Activated CD4-positive, alpha-beta T cell treated with anti-CD3 and anti-CD28 coated beads for 48 hours (primary cell): ENCODE measurements at regions not wholly inside any gene's neighbourhood (a gene's known extent, or its start where the extent isn't known, plus 50 kb on each side); places are given as distances from the start of the nearest gene placed in this dataset.
"Not testable (repeated sequence)": the region's sequence is repeated elsewhere in the genome, so short reads cannot be mapped to it uniquely, and the experiment has no call there.

Source experiments
- DNase-seq: peaks from one replicate; pipeline ENCODE4 v3.0.0-alpha.2; 2020

DNA sequence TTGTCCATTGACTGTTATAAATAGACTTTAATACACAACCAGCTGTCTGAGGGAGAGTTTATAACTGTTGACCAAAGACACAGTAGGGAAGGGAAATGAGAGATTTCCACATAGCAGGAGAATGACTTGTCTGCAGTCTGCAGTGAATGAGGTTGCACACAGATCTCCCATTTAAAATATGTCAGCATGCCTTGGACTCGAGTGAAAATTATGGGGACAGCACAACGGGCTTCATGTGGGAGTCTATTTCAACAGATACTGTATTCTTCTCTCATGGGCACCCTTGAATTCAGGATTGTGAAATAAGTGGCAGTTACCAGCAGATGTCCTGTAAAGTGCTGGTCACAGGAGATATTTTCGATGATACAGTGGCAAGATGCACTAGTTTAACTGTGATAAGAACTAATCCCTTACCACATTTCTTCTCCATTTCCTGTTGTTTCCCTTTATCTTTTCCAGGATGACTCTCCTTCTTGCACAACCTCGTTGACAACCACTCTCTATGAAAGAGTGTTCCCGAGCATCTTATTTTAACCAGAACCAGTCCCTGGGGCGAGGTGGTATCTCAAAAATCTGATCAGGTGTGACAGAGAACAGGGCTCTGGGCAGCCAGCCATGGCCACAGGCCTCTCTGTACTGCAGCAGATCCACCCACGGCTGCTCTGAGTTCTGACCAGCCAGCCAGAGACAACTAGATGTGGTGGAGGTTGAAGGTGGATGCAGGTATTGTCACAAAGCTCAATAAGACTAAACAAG, 51.5 kb upstream of the MAP3K1 start:
- no peak for DNase-seq

DNA sequence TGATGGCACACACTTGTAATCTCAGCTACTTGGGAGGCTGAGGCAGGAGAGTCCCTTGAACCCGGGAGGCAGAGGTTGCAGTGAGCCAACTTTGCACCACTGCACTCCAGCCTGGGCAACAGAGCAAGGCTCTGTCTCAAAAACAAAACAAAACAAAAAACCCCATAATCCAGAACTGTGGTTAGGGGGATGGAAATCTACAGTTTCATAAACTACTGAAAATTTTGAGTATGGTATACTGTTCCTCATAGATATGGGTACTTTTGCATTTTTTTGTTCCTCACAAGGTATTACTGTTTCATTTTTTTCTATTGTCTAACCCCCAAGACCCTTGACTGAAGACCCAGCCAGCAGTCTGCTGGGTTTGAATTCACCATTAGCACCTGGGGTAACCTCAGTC, 52.2 kb upstream of the MAP3K1 start:
- DNase-seq = no peak

DNA sequence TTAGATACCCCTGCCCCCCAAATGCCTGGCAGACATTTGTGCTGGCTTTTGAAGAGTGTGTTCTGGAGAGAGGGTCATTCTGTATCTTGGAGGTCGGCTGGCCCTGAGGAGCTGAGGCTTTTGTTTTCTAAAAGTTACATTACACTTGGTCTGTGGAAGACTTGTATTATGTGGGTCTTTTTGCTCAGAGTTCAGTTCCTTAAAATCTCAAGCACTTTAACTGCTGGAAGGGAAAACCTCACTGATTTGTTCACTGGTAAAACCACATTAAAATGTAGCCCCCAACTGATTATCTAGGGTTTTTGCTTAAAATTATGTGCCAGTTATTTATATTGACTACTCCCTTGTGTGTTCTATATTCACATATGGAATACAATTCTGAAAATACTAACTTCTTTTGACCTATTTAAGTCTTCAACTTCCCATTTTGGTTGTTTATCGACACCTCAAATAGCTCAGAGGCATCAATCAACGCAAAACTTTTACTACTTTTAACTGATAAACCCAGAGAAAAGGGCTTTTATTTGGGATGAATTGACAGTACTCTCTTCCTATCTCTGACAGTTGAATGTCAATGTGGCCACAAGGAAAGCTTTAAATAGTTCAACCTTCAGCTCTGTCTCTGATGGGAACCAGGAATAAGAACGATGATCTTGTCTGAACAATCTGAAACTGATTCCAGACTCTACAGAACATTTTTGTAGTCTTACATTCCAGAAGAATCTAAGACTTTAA, 54.0 kb upstream of the MAP3K1 start:
- no peak for DNase-seq

DNA sequence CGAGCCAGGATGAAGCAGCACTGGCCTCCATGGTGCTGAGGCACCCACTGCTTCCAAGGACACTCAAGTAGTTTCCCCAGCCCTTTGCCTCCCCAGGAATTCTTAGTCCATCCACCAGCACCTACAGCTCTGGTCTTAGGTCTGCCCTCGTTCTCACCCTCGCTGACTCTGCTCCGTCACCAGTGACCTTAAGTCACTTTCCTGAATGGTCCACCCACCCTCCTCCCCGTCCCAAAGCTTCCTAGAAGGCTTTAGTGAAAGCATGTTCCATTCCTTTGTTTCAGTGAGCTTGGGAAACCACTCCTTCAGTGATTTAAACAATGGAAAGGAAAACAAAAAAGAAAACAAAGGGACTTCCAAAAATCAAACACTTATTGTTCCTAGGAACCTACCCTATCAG, 54.6 kb upstream of the MAP3K1 start:
- no peak for DNase-seq

DNA sequence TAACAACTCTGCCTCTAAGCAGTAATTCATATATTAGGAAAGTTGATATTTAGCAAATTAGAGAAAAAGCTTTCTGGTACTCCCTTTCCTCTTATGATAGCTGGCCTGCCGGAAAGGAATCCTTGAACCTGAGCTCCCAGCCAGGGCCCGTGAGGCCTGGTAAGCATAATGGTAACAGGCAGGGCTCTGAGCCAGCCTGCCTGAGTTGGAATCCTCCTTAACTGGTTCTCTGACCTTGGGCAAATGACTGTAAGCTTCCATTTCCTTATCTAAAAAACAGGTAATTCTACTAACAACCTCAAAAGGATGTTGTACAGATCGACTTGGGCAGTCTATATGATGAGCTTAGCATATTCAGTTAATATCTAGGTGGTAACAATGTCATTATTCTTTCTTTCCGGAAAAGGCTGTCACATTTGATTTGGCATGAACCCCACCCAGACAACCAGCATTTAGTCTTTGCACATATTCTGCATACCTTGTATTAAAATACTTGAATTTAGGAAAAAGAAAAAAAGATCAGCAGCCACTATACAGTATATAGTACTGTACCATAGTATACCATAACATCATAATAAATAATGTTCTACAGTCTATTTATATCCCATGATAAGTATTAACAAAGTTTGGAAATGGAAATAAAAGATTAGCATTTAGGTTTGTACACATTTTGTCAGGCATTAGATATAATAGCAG, 55.7 kb upstream of the MAP3K1 start:
- no peak for DNase-seq

DNA sequence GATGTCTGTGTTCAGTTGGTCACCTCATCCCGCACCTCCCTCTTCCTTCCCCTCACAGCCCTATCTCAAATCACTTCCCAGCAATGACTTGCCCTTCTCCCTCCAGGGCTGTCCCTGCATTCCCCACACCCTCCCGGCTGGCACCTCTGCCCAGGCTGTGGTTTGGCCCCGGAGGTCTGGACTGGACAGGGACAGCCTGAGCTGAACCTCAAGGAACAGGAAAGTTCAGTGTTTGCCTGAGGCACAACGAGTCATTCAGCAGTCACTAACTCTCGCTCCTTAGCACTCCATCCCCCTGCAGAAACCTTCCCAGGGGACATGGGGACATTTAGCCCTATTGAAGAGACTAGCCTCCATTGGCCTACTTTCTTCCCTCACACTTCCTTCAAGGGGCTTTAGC, 58.3 kb upstream of the MAP3K1 start:
- DNase-seq = no peak

DNA sequence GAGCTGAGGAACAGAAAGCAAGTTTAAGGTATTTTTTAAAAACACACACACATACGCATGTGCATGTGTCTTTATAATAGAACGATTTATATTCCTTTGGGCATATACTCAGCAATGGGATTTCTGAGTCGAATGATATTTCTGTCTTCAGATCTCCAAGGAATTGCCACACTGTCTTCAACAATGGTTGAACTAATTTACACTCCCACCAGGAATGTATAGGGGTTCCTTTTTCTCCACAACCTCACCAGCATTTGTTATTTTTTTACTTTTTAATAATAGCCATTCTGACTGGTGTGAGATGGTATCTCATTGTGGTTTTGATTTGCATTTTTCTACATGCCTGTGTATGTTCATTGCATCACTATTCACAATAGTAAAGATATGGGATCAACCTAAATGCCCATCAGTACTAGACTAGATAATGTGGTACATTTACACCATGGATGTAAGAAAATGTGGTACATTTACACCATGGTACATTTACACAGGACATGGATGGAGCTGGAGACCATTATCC, 60.3 kb upstream of the MAP3K1 start:
- no peak for DNase-seq

DNA sequence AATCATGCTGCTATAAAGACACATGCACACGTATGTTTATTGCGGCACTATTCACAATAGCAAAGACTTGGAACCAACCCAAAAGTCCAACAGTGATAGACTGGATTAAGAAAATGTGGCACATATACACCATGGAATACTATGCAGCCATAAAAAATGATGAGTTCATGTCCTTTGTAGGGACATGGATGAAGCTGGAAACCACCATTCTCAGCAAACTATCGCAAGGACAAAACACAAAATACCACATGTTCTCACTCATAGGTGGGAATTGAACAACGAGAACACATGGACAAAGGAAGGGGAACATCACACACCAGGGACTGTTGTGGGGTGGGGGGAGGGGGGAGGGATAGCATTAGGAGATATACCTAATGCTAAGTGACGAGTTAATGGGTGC, 61.8 kb upstream of the MAP3K1 start:
- not testable (repeated sequence) for DNase-seq

DNA sequence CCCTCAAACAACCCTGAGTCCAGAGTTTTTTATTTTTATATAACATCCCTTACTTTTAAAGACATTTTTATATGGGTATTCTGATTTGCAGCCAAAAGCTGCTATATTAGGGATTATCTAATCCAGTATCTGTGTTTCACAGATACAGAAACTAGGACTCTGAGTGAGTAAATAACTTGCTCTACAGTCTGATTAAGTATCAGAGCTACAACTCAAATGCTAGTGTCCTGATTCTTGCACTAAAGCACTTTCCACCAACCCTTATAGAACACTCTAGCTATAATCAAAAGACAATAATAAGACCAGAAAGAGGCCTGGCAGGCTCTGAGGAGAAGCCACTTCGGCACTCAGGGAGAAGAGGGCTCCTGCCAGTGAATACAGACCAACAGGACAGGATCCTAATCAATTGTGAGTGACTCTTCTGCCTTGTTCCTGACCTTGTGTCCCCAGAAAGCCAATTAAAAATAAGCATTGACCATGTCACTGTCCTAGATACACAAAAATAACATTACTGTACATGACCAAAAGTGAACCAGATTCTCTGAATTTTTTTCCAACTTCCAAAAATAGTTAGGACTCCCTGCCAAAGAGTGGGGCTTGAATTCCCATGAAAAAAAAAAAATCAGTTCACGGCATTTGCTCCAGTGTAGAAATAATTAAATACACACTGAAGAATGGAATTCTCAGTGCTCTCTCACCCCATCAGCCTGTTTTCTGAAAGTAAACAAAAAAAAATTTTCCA, 63.6 kb upstream of the MAP3K1 start:
- no peak for DNase-seq

DNA sequence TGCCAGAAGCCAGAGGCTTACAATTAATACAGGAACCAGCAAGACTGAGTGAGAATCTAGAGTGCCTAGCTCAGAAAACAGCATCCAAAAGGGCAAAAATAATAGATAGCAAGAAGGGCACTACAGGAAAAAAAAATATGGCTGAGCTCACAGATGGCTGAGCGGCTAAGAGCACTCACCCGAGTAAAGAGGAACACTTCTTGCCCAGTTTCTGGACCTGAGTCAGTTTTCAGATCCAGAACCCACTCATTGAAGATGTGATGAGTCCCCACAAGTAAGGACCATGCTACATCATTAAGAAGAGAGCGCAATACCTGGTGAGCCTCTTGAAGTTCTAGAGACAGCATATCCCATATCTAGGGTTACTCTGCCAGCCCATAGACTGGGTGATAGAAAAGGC, 65.5 kb upstream of the MAP3K1 start:
- DNase-seq = no peak

DNA sequence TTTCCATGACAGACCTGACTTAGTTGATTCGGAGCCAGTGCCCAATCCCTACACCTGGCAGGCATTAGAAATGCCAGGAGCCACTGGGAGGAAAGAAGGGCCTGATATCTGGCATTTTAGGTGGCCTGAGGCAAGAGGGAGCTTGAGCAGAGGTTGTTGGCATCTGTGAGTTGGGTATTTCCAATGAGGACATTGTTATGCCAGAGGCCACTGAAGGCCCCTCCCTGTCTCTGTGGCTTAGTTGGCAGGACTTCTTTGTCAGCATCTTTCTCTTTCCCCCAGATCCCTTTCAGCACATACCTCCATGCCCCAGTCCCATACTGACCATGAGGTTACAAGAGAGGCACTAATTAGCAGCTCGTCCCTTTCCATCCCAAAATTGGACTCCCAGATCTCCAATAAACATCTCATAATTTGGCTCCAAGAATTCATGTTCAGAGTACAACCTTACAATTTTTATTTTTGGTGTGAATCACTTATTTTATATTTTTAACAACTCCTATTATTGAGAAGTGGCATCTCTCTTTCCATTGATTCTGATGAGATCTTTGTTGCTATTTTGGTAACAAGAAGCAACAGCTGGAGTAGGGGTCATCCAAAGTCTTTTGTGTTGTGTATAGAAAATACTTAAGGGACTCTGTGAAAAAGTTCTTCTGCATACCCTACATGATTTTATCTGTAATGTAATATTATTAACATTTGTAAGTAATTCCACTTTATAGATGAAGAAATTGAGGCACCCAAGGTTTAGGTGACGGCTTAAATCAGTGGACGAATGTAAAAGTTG, 68.6 kb upstream of the MAP3K1 start:
- no peak for DNase-seq

DNA sequence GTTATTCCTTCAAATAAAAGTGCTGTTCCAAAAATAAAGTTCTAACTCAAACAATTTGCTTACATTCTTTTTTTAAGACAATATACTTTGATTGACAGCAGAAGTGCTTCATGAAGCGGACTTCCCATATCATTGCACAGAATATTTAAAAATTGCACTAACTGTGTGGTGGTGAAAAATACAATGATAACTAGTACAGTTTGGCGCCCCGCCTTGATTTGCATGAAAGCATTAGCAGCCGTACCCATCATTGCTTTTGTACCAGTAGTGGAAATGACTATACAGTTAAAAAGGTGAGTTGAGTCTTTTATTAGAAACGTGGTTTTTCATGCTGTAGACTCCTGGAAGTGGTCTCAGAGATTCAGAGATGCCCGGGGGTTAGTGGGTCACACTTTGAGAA, 69.5 kb upstream of the MAP3K1 start:
- DNase-seq = no peak

DNA sequence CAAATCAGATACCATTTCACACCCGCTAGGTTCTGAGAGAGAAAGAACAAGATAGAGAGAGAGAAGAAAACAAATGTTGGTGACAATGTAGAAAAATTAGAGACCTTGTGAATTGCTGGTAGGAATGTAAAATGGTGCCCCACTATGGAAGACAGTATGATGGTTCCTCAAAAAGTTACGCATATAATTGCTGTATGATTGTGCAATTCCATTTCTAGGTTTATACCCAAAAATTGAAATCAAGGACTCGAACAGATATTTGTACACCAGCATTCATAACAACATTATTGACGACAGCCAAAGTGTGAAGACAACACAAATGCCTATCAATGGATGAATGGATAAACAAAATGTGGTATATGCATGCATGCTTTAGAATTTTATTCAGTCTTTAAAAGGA, 74.5 kb upstream of the MAP3K1 start:
- DNase-seq = no peak

DNA sequence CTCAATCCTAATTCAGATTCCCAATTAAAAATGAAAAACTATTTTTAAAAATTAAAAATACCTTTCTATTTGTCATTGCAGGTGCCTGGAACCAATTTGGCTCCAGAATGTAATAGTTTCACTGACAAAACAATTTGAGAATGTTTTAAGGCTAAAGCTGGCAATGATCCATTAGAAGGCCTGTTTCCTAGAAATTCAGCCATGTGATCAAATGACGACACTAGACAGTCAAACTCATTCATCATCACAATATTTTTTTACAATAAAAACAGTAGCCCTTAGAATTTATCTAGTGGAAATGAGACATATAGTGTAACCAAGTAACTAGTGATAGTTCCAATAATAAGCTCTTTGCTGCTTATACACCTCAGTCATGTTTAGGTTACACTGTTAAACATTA, 75.4 kb upstream of the MAP3K1 start:
- DNase-seq = no peak

DNA sequence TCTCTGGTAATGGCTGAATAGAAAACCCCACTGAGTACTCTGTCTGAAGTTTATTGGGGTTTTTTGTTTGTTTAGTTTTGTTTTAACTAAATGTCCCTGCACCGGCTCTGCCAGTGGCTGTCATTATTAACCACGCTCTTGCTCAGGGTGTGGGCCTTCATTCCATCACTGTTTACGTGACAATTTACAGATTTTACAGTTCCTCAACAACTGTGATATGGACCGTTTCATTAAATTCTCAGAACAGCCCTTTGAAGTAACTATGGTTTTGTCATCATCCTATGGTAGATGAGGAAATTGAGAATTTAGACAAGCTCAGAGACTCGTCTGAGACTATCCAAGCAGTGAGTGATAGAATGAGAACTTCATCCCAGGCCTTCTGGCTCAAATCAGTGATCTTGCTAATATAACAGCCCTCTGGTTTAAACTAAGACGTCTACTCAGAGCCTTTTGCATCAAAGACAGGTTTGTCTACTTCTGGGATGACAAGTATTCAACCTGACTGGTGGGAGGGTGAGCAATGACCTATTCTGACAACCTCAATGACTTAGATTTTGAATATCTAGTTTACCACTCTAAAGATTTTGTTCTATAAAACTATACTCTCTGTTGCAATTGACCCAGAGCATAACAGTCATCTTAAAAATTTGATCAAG, 77.3 kb upstream of the MAP3K1 start:
- DNase-seq = no peak

DNA sequence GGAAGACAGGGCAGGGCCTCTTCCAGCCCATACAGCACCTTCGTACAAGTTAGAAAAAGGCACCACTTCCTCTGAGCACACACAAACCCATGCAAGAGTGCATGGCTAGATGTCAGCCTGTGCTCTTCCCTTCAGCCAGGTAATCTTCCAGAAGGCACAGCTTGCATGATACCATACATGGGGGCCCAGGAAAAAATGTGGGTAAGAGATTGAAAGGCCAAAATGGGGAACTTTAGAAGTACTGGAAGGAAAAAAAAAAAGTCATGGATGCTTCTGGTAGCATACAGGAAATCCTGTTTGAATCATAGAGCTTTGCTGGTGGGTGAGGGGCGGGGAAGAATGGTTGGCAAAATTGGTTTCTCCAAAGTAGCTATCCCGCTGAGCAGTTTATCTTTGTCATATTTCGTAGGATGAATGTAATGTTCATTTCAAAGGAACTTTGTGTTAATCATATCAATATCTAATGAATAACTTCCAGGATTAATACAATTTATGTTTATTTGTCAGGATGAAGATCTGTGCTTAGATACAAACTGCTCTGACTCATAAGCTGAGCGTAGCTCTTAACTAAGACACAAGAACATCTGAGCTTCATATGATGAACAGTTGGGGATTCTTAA, 78.2 kb upstream of the MAP3K1 start:
- DNase-seq = no peak

DNA sequence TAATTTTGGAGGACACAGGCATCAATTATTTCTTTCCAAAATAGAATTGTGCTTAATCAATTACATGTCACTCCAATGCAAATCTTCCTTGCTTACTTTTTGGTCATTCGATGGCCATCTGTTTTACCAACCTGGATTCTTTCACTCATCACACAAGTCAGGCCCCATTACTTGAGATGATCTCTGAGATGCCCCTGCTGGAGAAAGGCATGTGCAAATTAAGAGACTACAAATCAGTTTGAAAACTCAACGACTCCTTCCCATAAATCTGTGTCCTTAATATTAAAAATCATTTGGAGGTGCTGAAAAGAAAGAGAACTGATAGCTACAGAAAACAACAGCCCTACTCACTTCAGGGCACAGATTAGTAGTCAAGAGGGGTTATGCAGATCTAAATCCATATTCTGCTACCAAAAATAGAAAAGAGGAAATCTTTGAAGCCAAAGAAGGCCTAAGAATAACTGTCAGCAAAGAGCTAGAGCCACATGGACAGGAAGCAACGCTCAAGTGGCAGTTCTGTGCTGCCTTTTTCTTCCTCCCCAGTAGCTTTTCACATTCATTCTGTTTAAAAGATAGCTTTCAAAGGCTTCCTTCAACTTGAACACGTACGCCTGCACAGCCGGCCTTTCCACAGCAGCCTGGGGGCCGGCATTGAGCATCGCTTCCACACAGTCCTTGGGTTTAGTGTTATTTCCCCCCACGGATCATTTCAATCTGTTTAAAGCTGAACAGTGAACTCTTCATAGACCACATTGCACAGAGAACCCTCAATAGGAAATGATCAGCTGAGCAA, 79.3 kb upstream of the MAP3K1 start:
- peak; percentile 7 for DNase-seq

DNA sequence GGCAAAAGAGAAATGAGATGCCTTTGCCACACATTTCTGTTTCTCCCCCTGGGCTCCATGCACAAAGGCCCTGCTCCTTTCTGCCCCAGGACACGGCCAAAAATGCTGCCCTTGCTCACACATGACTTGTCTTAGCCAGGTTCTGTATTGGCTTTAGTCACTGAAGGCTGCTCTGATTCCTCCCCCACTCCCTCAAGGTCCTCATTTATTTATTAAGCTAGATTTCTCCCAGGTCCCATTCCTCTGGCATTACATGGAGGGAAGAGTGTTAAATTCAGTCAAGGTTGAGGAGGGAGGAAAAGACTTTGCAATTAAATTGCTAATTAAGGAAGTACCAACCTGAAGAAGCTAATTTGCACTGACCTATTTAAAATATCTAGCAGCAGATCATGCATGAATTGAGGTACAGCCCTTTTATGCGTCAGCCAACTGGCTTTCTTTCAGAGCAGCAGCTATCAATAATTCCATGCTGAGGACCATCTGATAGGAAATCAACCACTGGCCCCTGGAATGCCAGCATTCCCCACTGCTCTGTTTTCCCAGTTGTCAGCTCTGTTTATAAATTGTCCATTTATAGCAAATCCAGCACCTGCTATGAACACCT, 81.2 kb upstream of the MAP3K1 start:
- no peak for DNase-seq

DNA sequence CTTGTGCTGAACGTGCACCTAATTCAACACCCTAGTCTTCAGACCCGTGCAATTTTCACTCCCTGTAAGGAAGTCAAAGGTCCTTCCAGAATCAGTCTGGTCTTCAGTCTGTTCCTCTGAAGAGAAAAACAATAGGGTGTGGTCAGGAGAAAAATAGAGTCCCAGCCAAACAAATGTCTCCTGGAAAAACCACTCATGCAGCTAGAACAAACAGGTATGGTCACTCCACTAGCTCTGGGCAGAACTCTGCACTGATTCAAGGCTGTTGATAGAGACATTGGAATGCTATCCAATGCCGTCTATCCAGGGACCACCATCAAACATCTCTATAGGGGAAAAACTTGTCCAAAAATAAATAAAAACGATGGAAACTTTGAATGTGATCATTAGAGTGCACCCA, 81.8 kb upstream of the MAP3K1 start:
- no peak for DNase-seq

DNA sequence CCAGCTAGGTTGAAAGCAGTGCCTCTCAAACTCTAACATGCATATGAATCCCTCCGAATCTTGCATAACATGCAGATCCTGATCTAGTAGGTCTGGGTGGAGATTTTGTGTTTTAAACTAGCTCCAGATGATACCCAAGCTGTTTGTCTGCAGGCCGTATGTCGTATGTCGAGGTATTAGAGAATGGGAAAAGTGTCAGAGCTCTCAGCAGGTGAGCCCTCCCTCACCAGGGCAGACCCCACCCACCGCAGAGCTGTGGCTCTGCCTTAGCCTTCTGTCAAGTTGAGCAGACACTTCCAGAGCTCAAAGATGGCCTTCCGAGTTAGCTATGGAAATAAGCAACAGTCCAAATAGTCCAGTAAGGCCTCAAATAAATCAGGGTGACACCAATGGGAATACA, 83.2 kb upstream of the MAP3K1 start:
- no peak for DNase-seq
